GM03348 (cell line): ENCODE measurements at regions not wholly inside any gene's neighbourhood (a gene's known extent, or its start where the extent isn't known, plus 50 kb on each side); places are given as distances from the start of the nearest gene placed in this dataset.

Experiments
- DNase-seq: peaks from one replicate; pipeline ENCODE4 v3.0.0; 2012; ENCODE audit warnings: low spot score

DNA sequence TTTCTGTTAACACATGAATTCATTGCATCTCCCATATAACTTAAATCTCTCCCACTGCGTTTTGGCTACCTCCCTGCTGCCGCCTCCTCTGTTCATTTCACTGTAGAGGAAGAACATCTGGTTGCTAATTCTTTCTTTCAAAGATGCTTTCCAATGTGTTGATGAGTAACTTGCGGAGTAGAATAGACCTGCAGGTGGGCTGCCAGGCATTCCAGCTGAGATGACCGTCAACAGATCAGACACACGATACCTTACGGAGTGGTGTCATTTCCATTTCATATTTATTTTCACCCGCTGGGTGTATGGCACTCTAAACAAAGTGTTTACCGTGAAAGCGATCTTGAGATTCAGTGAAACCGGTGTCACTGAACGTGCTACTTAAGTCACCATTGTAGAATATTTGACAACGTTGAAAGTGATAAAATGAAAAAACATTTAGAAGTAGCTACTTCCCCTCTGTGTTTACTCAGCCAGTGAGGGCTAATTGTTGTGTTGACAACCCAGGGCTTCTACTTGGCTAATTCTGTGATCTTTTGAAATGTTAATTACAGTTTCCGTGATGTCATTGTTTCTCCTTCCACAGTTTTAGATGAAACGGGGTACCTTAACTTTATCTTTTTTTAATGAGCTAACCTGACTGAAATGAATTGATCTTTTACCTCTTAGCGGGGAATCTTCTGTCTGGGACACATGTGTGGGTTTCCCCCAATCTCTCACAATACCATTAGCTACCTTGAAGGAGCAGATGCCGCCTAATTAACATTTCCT lies 228.5 kb upstream of the ARGLU1 start:
- no peak for DNase-seq

DNA sequence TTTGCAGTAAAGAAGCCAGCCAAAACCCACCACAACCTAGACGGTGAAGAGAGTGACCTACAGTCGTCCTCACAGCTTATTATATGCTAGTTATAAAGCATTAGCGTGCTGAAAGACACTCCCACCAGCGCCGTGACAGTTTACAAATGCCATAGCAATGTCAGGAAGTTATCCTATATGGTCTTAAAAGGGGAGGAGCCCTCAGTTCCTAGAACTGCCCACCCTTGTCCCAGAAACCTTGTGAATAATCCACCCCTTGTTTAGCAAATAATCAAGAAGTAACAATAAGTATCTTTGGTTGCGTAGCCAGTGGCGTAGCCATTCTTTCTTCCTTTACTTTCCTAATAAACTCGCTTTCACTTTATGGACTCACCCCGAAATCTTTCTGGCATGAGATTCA lies 227.9 kb upstream of the ARGLU1 start:
- no peak for DNase-seq

GRCh38 chr13:106794117-106794516 lies 226.2 kb upstream of the ARGLU1 start:
- DNase-seq: no peak

- DNase-seq: no peak
Measured at GRCh38 chr13:106789911-106790310, 222.0 kb upstream of the ARGLU1 start.

DNA sequence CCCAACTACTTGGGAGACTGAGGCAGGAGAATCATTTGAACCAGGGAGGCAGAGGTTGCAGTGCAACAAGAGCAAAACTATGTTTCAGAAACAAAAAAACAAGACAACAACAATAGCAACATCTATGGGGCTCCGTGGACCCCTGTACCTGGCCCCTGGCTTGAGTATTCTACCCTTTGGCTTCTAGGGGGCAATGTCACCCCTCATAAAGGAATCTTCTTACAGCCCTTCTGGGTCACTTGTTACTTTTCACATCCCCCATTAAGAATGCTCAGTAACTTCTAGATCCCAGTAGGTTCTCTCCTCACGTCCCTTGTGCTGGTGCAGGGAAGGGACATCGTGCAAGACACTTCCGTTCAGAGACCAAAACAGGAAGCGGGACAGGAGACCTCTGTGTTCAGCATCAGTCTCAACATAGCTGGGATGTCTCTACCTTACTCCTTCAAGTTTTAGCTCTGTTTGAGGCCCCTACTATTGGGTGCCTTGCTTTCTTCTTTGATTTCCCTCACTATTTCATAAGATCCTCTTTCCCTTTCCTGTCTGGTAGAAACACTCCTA lies 218.1 kb upstream of the ARGLU1 start:
- DNase-seq: no peak

DNA sequence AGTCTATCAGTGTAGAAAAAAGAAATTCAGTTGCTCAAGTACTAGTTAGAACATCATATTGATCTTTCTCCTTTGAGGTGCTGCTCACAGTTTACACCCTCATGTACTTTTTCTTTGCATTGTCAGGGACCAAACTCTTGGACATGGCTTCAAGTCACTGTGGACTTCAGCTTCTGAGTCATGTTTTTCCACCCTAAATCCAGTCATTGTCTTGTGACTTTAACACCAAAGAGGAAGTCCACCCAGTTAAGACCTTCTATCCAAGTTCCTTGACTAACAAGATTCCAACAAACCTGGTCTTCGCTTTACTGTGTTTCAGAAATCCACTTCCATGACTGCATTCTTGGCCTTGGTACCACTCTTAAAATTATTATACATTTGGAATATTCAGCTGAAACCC lies 206.7 kb upstream of the ARGLU1 start:
- DNase-seq: no peak

DNA sequence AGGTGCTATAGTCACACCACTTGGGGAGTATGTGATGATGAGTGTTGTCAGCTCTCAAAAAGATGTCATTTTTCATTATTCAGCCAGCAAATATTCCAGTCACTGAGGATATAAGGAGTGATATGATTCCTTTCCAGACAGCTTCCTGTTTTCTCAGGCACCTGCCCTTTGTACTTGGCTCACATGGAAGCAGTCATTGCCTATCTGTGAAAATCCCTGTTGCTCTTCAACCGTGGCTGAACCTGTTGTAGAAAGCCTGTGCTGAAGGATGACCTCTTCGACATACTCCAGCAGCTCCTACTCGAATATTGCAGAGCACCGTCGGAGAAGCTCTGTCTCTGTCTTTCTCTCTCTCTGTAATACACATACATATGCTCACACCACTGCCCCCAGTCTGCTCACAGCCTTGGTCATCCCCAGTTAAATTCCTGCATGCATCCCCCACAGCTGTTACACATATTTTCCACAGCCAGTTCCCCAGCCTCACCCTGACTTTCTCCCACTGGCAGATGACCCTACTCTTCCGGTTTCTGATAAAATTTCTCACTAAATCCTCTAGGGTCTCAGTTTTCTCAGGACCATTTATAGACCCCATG lies 204.2 kb upstream of the ARGLU1 start:
- DNase-seq: no peak

GRCh38 chr13:106768991-106769390 lies 201.1 kb upstream of the ARGLU1 start:
- DNase-seq: no peak

DNA sequence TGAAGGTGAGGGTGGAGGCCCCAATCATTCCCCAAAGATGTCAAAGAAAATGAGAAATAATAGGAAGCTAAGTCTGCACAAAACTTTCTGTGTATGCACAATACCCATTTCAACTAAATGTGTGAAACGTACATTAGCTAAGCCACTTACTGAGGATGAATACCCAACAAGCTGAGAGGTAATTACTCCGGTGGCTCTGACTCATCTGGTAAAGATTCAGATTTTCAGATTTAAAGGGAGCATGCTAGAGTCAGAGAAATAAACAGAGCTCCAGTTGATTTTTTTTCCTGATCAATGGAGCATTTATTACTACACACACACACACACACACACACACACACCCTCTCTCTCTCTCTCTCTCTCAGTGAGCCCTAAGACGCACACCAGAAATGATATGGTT lies 194.8 kb upstream of the ARGLU1 start:
- DNase-seq: no peak

GRCh38 chr13:106756446-106756845 lies 188.5 kb upstream of the ARGLU1 start:
- no peak for DNase-seq

DNA sequence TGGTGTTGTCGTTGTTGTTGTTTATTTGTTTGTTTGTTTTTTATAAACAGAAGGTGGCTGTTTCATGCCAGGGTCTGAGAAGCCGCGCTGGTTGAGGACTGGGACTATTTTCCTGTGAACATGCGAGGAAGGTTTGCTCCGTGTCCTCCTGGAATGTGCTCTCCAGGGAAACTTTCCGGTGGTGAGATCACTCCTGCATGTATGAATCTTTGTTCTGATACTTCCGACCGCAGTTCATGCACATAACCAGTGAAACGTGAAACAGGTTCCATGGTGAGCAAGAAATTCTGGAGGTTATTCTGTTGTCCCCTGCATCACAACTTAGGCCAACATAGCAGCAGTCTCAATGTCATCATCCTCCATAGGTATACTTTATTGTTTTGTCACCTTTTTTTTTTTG lies 187.6 kb upstream of the ARGLU1 start:
- no peak for DNase-seq

GRCh38 chr13:106753251-106753650 lies 185.3 kb upstream of the ARGLU1 start:
- no peak for DNase-seq

DNA sequence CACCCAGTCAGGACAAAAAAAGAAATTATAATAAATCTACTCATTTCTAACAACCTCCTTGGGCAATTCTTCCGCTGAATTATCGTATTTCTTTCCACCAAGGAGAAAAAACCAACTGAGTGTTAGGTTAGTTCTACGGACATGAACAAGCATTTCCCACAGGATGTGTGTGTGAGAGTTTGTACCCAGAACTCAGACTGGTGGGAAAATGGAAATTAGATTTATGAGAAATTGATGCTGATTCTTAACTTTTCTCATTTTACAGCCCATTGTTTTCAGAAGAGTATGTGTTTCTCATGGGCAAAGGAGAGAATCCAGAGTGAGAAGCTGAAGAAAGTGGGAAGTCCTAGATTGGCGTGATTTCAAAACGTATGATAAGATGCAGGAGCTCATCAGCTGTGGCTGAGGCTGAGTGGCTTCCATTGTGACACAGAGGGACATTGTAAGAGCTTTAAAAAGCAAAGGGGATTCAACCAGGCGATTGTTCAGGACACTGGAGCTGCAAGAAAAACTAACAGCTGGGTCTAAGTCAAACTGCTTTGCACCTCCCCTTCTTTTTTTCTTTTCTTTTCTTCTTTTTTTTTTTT lies 184.7 kb upstream of the ARGLU1 start:
- no peak for DNase-seq

- no peak for DNase-seq
Measured at GRCh38 chr13:106748785-106749184, 180.8 kb upstream of the ARGLU1 start.

DNA sequence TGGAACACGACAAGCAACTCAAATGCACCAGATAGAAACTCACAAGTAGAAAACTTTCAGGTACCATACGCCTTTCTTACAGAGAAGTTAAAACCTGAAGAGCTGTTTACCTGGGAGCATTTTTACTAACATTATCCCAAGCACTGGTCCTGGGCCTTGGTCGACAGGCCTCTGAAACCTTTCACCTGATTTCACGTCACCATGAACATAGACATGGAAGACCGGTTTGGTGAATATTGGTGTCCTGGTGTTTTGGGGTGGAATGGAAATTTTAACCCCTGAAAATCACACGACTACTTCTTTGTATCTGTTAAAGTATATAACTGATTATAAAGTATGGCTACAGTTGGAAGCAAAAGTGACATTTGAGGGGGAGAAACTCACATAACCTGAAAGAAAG lies 176.6 kb upstream of the ARGLU1 start:
- DNase-seq: no peak

- DNase-seq: no peak
Measured at GRCh38 chr13:106738186-106738678, 170.3 kb upstream of the ARGLU1 start.

GRCh38 chr13:106736941-106737340 lies 169.0 kb upstream of the ARGLU1 start:
- no peak for DNase-seq

- DNase-seq: no peak
Measured at GRCh38 chr13:106734198-106734597, 166.3 kb upstream of the ARGLU1 start.

DNA sequence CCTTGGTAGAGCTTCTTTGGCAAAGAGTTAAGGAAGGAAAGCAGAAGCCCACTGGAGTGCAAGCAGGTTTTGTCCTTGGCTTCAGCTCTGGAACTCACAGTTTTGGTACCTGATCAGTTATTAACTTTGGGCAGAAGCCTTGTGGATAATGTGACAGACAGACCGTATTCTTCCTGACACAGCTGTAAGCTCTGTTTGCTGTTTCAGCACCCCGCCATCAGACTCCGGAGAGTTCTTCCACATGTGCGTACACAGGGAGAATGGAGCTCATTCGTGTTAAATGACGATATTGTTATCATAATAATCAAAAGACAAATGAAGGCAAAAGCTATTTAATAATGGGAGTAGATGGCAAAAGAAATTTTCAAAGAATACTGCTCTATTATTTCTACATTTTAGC lies 155.1 kb upstream of the ARGLU1 start:
- DNase-seq: no peak

DNA sequence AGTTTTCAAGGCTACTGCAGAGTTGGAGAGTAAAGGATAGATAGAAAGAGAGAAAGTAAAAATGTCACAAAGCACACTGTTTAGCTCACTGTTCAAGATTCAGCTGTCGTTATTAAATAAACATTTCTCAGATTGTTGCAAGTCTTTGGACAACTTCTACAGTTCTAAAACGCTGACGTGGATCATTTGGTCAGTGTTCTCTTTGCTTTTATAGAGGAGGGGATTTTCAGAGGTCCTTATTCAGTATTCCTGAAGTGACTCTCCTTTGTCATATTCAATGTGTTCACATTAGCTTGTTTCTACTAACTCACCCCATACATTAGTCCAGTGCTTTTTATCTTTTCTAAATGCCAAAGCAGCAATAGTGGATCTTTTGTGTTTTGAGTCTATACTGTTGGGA lies 154.7 kb upstream of the ARGLU1 start:
- no peak for DNase-seq

GRCh38 chr13:106721599-106721998 lies 153.7 kb upstream of the ARGLU1 start:
- no peak for DNase-seq

GRCh38 chr13:106714271-106714982 lies 146.5 kb upstream of the ARGLU1 start:
- no peak for DNase-seq

DNA sequence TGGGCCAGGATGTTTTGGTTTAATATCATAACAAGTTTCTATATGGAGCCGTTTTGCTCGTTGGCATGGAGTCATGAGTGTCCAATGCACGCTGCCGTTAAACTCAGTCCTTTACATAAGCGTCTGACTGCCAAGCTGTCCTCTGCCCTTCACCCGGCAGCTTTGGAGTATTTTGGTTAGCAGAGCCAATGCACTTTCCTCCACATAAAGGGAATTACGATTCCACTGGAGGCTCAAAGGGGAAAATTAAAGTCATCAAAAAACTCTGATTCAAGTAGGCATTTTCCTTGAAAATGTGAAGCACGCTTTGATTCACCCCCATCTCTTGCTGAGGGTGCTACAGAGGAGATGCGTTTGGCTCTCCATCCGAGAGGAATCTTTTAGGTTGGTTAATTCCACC lies 144.4 kb upstream of the ARGLU1 start:
- no peak for DNase-seq
